Natural killer cell (primary cell): ENCODE measurements at regions not wholly inside any gene's neighbourhood (a gene's known extent, or its start where the extent isn't known, plus 50 kb on each side); places are given as distances from the start of the nearest gene placed in this dataset.

ENCODE experiments used
- ATAC-seq, 3 donors: fragments of 150-1000 bp in 2 of 3; fragments of 200-7000 bp in 1 of 3; cut with Tn5 transposase; 1 replicate in 1 of 3; 2 replicates in 2 of 3; pipeline ENCODE4 v1.10.0; 2021; ENCODE audit warnings: mild to moderate bottlenecking in 2 of 3, moderate library complexity in 2 of 3
- DNase-seq, 2 donors: peaks; one replicate each; pipeline versions ENCODE4 v3.0.0 to v3.0.0-alpha.2; 2013 to 2021; ENCODE audit warnings: mixed read lengths in 1 of 2
- H3K27ac ChIP-seq: one replicate; pipeline ENCODE4 v1.5.1; 2013; ENCODE audit warnings: mild to moderate bottlenecking, low read length
- H3K27me3 ChIP-seq: one replicate; pipeline ENCODE4 v1.6.1; 2013; ENCODE audit warnings: low read length; ENCODE audit not compliant: control insufficient read depth, insufficient read depth
- H3K36me3 ChIP-seq: one replicate; pipeline ENCODE4 v1.6.1; 2013; ENCODE audit warnings: low read length; ENCODE audit not compliant: control insufficient read depth, insufficient read depth
- H3K4me1 ChIP-seq: one replicate; pipeline ENCODE4 v1.6.1; 2013; ENCODE audit warnings: low read length; ENCODE audit not compliant: control insufficient read depth, insufficient read depth
- H3K4me3 ChIP-seq: one replicate; pipeline ENCODE4 v1.5.1; 2013; ENCODE audit warnings: low read length
- H3K9me3 ChIP-seq: one replicate; pipeline ENCODE4 v1.6.1; 2013; ENCODE audit warnings: low read length; ENCODE audit not compliant: control insufficient read depth, insufficient read depth
- H3K27ac Mint-ChIP-seq, 2 donors: one replicate each; pipeline ENCODE4 v1.8.0; 2022; ENCODE audit warnings: mild to moderate bottlenecking in 2 of 2, mixed read lengths in 2 of 2, moderate library complexity in 1 of 2
- H3K27me3 Mint-ChIP-seq, 2 donors: one replicate each; pipeline ENCODE4 v1.8.0; 2022; ENCODE audit warnings: low read depth in 2 of 2, mixed read lengths in 2 of 2
- H3K36me3 Mint-ChIP-seq: one replicate; pipeline ENCODE4 v1.8.0; 2022; ENCODE audit warnings: mixed read lengths
- H3K4me1 Mint-ChIP-seq, 2 donors: one replicate each; pipeline ENCODE4 v1.8.0; 2022; ENCODE audit warnings: mixed read lengths in 2 of 2
- H3K4me3 Mint-ChIP-seq: one replicate; pipeline ENCODE4 v1.8.0; 2022; ENCODE audit warnings: mild to moderate bottlenecking, moderate library complexity, mixed read lengths
- H3K9me3 Mint-ChIP-seq, 2 donors: one replicate each; pipeline ENCODE4 v1.8.0; 2022; ENCODE audit warnings: mixed read lengths in 2 of 2
- WGBS: methylation state at CpG from one replicate; pipeline ENCODE4 v1.1.7; 2013; ENCODE audit warnings: missing lambda C conversion rate; ENCODE audit not compliant: insufficient coverage; 5-methylcytosine and 5-hydroxymethylcytosine counted together
- intact Hi-C: fragments of 100-400 bp; cut with micrococcal nuclease; formaldehyde crosslinking; loops from one replicate; pipeline ENCODE4 v1.14.2; 2022
- TF ChIP-seq, protein P1 (sequence below): fragments of 200-600 bp; IDR thresholded peaks from one replicate; pipeline ENCODE4 v1.8.0; 2022; ENCODE audit warnings: antibody characterized with exemption

DNA sequence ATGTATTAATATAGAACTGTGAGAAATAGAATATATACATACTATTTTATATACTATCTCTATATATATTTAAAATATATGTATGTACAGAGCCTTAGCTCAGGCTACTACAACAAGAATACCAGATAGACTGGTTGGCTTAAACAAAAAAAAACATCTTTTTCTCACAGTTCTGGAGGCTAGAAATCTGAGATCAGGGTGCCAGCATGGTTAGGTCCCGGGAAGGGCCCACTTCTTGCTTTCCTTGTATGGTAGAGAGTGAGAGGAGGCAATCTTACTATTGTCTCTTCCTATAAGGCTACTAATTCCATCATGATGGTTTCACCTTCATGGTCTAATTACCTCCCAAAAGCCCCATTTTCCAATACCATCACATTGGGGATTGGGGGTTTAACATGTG is 613.0 kb downstream of the ZNF608 start:
- no peaks in the 10 kb centered on the region for H3K4me1 Mint-ChIP-seq
- Histone ChIP-seq H3K9me3 (peaks cover 3% of the 10 kb centered on the region), H3K4me3 (no peak overlapping the region), H3K27me3 (no peaks in the 10 kb centered on the region), H3K36me3 (no peaks in the 10 kb centered on the region), H3K27ac (no peak overlapping the region), H3K4me1 (no peaks in the 10 kb centered on the region)
- DNase-seq (no peak), ATAC-seq (no peak)
- TF ChIP-seq, protein P1, sequence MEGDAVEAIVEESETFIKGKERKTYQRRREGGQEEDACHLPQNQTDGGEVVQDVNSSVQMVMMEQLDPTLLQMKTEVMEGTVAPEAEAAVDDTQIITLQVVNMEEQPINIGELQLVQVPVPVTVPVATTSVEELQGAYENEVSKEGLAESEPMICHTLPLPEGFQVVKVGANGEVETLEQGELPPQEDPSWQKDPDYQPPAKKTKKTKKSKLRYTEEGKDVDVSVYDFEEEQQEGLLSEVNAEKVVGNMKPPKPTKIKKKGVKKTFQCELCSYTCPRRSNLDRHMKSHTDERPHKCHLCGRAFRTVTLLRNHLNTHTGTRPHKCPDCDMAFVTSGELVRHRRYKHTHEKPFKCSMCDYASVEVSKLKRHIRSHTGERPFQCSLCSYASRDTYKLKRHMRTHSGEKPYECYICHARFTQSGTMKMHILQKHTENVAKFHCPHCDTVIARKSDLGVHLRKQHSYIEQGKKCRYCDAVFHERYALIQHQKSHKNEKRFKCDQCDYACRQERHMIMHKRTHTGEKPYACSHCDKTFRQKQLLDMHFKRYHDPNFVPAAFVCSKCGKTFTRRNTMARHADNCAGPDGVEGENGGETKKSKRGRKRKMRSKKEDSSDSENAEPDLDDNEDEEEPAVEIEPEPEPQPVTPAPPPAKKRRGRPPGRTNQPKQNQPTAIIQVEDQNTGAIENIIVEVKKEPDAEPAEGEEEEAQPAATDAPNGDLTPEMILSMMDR, result no peak
- H3K36me3 Mint-ChIP-seq, result peaks cover 3% of the 10 kb centered on the region
- peaks cover 0 to 6% of the 10 kb centered on the region in 2 donors for H3K9me3 Mint-ChIP-seq
- H3K27ac Mint-ChIP-seq, result no peak overlapping the region
- WGBS, result no CpG with 5 or more reads among the region's 1 CpG
- no peak overlapping the region for H3K4me3 Mint-ChIP-seq
- H3K27me3 Mint-ChIP-seq, result no peaks in the 10 kb centered on the region
- intact Hi-C loops, result no loop called here

DNA sequence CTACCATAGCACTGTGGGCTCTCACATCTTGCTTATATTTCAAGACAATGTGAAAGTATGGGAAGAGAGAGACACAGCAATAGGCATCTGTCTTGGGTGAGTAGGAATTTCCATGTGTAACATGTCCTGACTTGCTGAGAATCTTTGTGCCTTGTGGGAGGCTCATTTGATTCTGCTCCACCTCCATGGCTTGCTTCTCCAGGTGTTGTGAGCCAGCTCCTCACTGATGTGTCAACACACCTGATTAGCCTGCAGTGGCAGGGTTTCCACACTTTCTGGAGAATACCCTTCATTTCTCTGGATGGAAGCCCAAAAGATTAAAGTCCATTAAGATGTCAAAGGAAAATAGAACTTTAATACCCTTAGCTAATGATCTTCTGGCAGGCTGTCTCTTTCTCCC is 613.6 kb downstream of the ZNF608 start:
- Histone ChIP-seq H3K27ac (no peak overlapping the region), H3K27me3 (no peaks in the 10 kb centered on the region), H3K9me3 (peaks cover 3% of the 10 kb centered on the region), H3K36me3 (no peaks in the 10 kb centered on the region), H3K4me3 (no peak overlapping the region), H3K4me1 (no peaks in the 10 kb centered on the region)
- TF ChIP-seq, protein P1, result no peak
- ATAC-seq, result no peak
- Mint-ChIP-seq H3K36me3 (no peaks in the 10 kb centered on the region), H3K4me1 (no peaks in the 10 kb centered on the region), H3K9me3 (peaks cover 0 to 3% of the 10 kb centered on the region in 2 donors), H3K27ac (no peak overlapping the region), H3K27me3 (no peaks in the 10 kb centered on the region), H3K4me3 (no peak overlapping the region)
- intact Hi-C loops, result no loop called here
- no peak for DNase-seq

DNA sequence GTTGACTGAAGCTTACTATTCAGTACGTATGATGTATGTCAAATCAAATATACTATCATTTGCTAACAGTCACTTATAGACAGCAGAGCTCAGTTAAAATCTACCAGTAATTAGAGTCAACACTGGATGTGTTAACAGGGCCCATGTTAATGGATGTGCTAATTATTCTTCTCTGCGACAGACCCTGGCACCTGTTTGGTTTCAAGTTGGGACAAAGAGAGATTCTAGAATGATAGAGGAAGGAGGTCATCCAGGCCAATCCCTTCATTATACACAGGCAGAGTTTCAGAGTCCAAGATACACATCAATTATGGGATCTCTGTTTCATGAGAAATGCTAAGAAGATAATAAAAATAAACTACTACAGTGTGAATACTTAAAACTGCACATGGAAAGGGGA is 615.0 kb downstream of the ZNF608 start:
- Histone ChIP-seq H3K27ac (no peak overlapping the region), H3K4me1 (no peaks in the 10 kb centered on the region), H3K9me3 (peaks cover 3% of the 10 kb centered on the region), H3K4me3 (no peak overlapping the region), H3K36me3 (no peaks in the 10 kb centered on the region), H3K27me3 (no peaks in the 10 kb centered on the region)
- Mint-ChIP-seq H3K27ac (no peak overlapping the region), H3K4me3 (no peak overlapping the region), H3K4me1 (no peaks in the 10 kb centered on the region), H3K36me3 (no peaks in the 10 kb centered on the region), H3K9me3 (peaks cover 2 to 6% of the 10 kb centered on the region in 2 donors), H3K27me3 (no peaks in the 10 kb centered on the region)
- DNase-seq (no peak), ATAC-seq (no peak)
- intact Hi-C loops, result no loop called here
- TF ChIP-seq, protein P1, result no peak
- no CpG with 5 or more reads among the region's 2 CpGs for WGBS

DNA sequence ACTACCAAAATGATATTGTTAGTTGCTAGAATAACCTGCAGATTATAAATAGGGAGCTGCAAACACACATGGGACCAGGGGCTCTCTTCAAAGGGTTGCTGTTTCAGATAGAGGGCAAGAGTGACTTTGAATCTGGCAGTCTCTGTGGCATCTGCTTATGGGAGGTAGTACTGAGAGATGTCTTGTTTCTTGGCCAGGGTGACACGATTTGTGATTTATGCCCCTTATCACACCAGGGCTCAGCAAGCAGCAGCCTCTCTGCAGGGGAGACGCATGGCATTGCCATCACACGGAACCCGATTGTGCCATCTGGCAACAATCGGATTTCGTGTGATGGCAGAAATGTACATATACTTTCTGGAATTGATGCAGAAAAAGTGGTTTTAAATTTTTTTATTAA is 615.6 kb downstream of the ZNF608 start:
- Mint-ChIP-seq H3K36me3 (no peaks in the 10 kb centered on the region), H3K4me1 (no peaks in the 10 kb centered on the region), H3K27me3 (no peaks in the 10 kb centered on the region), H3K9me3 (peaks cover 3 to 8% of the 10 kb centered on the region in 2 donors), H3K4me3 (no peak overlapping the region), H3K27ac (no peak overlapping the region)
- WGBS, result 91% methylated on average over 4 of the region's 6 CpGs
- DNase-seq, result no peak
- intact Hi-C loops, result no loop called here
- Histone ChIP-seq H3K27me3 (no peaks in the 10 kb centered on the region), H3K27ac (no peak overlapping the region), H3K9me3 (peaks cover 3% of the 10 kb centered on the region), H3K36me3 (no peaks in the 10 kb centered on the region), H3K4me3 (no peak overlapping the region), H3K4me1 (no peaks in the 10 kb centered on the region)
- TF ChIP-seq, protein P1, result no peak
- ATAC-seq, result no peak
